ENCODE measurements at regions not wholly inside any gene's neighbourhood (a gene's known extent, or its start where the extent isn't known, plus 50 kb on each side); places are given as distances from the start of the nearest gene placed in this dataset.

DNA sequence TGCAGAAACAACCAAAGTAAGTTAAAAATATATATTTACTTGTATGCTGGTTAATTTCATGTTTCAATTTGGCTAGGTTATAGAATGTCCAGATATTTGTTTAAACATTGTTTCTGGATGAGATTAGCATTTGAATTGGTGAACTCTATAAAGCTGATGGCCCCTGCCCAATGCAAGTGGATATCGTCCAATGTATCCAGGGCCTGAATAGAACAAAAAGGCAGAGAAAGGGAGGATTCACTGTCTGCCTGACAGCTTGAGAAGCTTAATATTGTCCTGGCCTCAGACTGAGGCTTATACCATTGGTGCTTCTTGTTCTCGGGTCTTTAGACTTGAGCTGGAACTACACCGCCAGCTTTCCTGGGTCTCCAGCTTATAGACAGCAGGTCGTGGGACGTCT lies 446.7 kb upstream of the ACTBL2 start:
- Histone ChIP-seq H3K79me2 (ENCODE audit: control insufficient read depth in 1 of 2, insufficient read depth in 2 of 2, low read length in 2 of 2) (no peaks in the 10 kb centered on the region), H2AFZ (ENCODE audit: low read length) (no peak overlapping the region), H3K23ac (ENCODE audit: insufficient read length) (no peak overlapping the region), H3K79me1 (ENCODE audit: low read depth, low read length) (no peaks in the 10 kb centered on the region), H4K20me1 (replicated peaks in 1 of 2; ENCODE audit: control insufficient read depth in 1 of 2, insufficient read depth in 2 of 2, low read length in 2 of 2) (no peaks in the 10 kb centered on the region), H2BK15ac (ENCODE audit: low read length) (no peak overlapping the region), H2BK20ac (ENCODE audit: low read length) (no peak overlapping the region), H2BK120ac (replicated peaks; ENCODE audit: low read depth, low read length) (no peak overlapping the region), H2AK5ac (ENCODE audit: low read depth, low read length) (no peak overlapping the region), H3K56ac (replicated peaks; ENCODE audit: insufficient read length, low read depth, low read length) (no peak overlapping the region), H3K9me3 (ENCODE audit: insufficient read depth in 2 of 2, low read depth in 1 of 2, low read length in 1 of 2) (no peaks in the 10 kb centered on the region), H2BK5ac (ENCODE audit: low read depth, low read length) (no peak overlapping the region), H3K27me3 (replicated peaks in 1 of 4; ENCODE audit: control insufficient read depth in 3 of 4, extremely low read depth in 1 of 4, insufficient read depth in 3 of 4, low read length in 3 of 4) (no peaks in the 10 kb centered on the region), H3K27ac (ENCODE audit: low read depth, low read length) (no peak overlapping the region), H3K18ac (ENCODE audit: extremely low read depth, low read length) (no peak overlapping the region), H3K4me3 (ENCODE audit: extremely low read depth in 1 of 4, insufficient read depth in 2 of 4, low read depth in 3 of 4, low read length in 4 of 4) (no peak overlapping the region), H3K4me2 (ENCODE audit: insufficient read depth in 1 of 2, low read depth in 2 of 2, low read length in 2 of 2) (no peak overlapping the region), H3K4me1 (replicated peaks in 1 of 4; ENCODE audit: control insufficient read depth in 3 of 4, insufficient read depth in 4 of 4, low read length in 3 of 4) (no peaks in the 10 kb centered on the region), H2BK12ac (ENCODE audit: low read depth, low read length) (no peak overlapping the region), H3K4ac (replicated peaks; ENCODE audit: insufficient read length, low read depth, low read length) (no peak overlapping the region), H3K23me2 (ENCODE audit: low read depth, low read length) (no peaks in the 10 kb centered on the region), H4K5ac (ENCODE audit: insufficient read length, low read depth, low read length) (no peak overlapping the region), H3K14ac (ENCODE audit: insufficient read length) (no peak overlapping the region), H3K9ac (replicated peaks in 1 of 4; ENCODE audit: extremely low read depth in 1 of 4, low read depth in 3 of 4, low read length in 3 of 4) (no peak overlapping the region), H4K8ac (ENCODE audit: extremely low read depth, insufficient read depth, low read length) (no peak overlapping the region), H4K91ac (replicated peaks; ENCODE audit: insufficient read length, low read length) (no peak overlapping the region), H3K36me3 (ENCODE audit: control insufficient read depth in 2 of 4, insufficient read depth in 4 of 4, low read length in 3 of 4) (no peaks in the 10 kb centered on the region)
- DNase-seq (ENCODE audit: low read depth in 1 of 2, low spot score in 2 of 2) (no peak), FAIRE-seq (no peak)
- 71% methylated on average over 5 of the region's 5 CpGs; no CpG with 5 or more reads in 1 of the 2 experiments for WGBS, 2 experiments (ENCODE audit: extremely low coverage in 1 of 2, insufficient coverage in 1 of 2, insufficient read length in 1 of 2, insufficient replicate concordance in 2 of 2, low coverage in 1 of 2, low lambda C conversion rate in 2 of 2, missing lambda C conversion rate in 1 of 2)
- POLR2A ChIA-PET (ENCODE audit: partially characterized antibody), result no interaction called here
- CTCF ChIA-PET (ENCODE audit: partially characterized antibody), result no interaction called here
- TF ChIP-seq, protein P1, sequence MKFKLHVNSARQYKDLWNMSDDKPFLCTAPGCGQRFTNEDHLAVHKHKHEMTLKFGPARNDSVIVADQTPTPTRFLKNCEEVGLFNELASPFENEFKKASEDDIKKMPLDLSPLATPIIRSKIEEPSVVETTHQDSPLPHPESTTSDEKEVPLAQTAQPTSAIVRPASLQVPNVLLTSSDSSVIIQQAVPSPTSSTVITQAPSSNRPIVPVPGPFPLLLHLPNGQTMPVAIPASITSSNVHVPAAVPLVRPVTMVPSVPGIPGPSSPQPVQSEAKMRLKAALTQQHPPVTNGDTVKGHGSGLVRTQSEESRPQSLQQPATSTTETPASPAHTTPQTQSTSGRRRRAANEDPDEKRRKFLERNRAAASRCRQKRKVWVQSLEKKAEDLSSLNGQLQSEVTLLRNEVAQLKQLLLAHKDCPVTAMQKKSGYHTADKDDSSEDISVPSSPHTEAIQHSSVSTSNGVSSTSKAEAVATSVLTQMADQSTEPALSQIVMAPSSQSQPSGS (IDR thresholded peaks at IDR 0.05; ENCODE audit: low read length), result no peak
- no peak for TF ChIP-seq BACH1 (IDR thresholded peaks at IDR 0.05; ENCODE audit: low read length)
- TF ChIP-seq TCF12 (IDR thresholded peaks at IDR 0.05; ENCODE audit: low read depth, low read length), result no peak
- TF ChIP-seq RBBP5 (IDR thresholded peaks at IDR 0.05; ENCODE audit: borderline replicate concordance, low read depth, low read length), result no peak
- no peak for TF ChIP-seq GABPA (IDR thresholded peaks at IDR 0.05; ENCODE audit: borderline replicate concordance, insufficient read depth, low read length)
- TF ChIP-seq, protein P2, sequence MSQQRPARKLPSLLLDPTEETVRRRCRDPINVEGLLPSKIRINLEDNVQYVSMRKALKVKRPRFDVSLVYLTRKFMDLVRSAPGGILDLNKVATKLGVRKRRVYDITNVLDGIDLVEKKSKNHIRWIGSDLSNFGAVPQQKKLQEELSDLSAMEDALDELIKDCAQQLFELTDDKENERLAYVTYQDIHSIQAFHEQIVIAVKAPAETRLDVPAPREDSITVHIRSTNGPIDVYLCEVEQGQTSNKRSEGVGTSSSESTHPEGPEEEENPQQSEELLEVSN (IDR thresholded peaks at IDR 0.05), result no peak
- TF ChIP-seq RNF2 (IDR thresholded peaks at IDR 0.05; ENCODE audit: borderline replicate concordance, low read depth, low read length, missing control alignments, poor library complexity, severe bottlenecking), result no peak
- TF ChIP-seq CTBP2 (IDR thresholded peaks at IDR 0.05; ENCODE audit: borderline replicate concordance, insufficient read depth, insufficient read length, low read length), result no peak
- no peak for TF ChIP-seq ASH2L (IDR thresholded peaks at IDR 0.05; ENCODE audit: low read length)
- no peak for TF ChIP-seq CBX8 (IDR thresholded peaks at IDR 0.05; ENCODE audit: borderline replicate concordance, low read depth, low read length)
- no peak for TF ChIP-seq GTF2F1 (IDR thresholded peaks at IDR 0.05; ENCODE audit: borderline replicate concordance, low read depth, low read length)
- no peak for TF ChIP-seq SP1 (IDR thresholded peaks at IDR 0.05; ENCODE audit: low read depth, low read length)
- TF ChIP-seq TEAD4 (IDR thresholded peaks at IDR 0.05; ENCODE audit: low read depth, low read length), result no peak

Data from H1 (cell line).